Dendritic cell treated with granulocyte-macrophage colony-stimulating factor and Interleukin-4, amounts not matched to agents 40 ng/mL and 50 ng/mL, for 4 days (primary cell): ENCODE measurements at regions not wholly inside any gene's neighbourhood (a gene's known extent, or its start where the extent isn't known, plus 50 kb on each side); places are given as distances from the start of the nearest gene placed in this dataset.
"Not testable (repeated sequence)": the region's sequence is repeated elsewhere in the genome, so short reads cannot be mapped to it uniquely, and the experiment has no call there.

Experiments used
- H3K27ac Mint-ChIP-seq: one replicate; pipeline ENCODE4 v1.8.0; 2022; ENCODE audit warnings: mild to moderate bottlenecking, mixed read lengths
- H3K27me3 Mint-ChIP-seq: one replicate; pipeline ENCODE4 v1.8.0; 2022; ENCODE audit warnings: mild to moderate bottlenecking, mixed read lengths
- H3K36me3 Mint-ChIP-seq: one replicate; pipeline ENCODE4 v1.8.0; 2022; ENCODE audit warnings: low read depth, mixed read lengths
- H3K4me1 Mint-ChIP-seq: one replicate; pipeline ENCODE4 v1.8.0; 2022; ENCODE audit warnings: low read depth, mixed read lengths
- H3K4me3 Mint-ChIP-seq: one replicate; pipeline ENCODE4 v1.8.0; 2022; ENCODE audit warnings: mild to moderate bottlenecking, moderate library complexity, mixed read lengths
- H3K9me3 Mint-ChIP-seq: one replicate; pipeline ENCODE4 v1.8.0; 2022; ENCODE audit warnings: mixed read lengths
- intact Hi-C: fragments of 100-400 bp; cut with micrococcal nuclease; formaldehyde crosslinking; loops from one replicate; pipeline ENCODE4 v1.15.0; 2022

GRCh38 chr18:60191926-60192325 lies 180.6 kb downstream of the MC4R start:
- H3K4me1 Mint-ChIP-seq = no peaks in the 10 kb centered on the region
- H3K36me3 Mint-ChIP-seq = no peaks in the 10 kb centered on the region
- no peak overlapping the region for H3K4me3 Mint-ChIP-seq
- H3K27ac Mint-ChIP-seq = no peak overlapping the region
- intact Hi-C loops = no loop called here
- H3K9me3 Mint-ChIP-seq = no peaks in the 10 kb centered on the region
- no peaks in the 10 kb centered on the region for H3K27me3 Mint-ChIP-seq

- no peaks in the 10 kb centered on the region for H3K9me3 Mint-ChIP-seq
- H3K36me3 Mint-ChIP-seq = no peaks in the 10 kb centered on the region
- H3K4me3 Mint-ChIP-seq = no peak overlapping the region
- intact Hi-C loops = no loop called here
- no peak overlapping the region for H3K27ac Mint-ChIP-seq
- H3K4me1 Mint-ChIP-seq = no peaks in the 10 kb centered on the region
- no peaks in the 10 kb centered on the region for H3K27me3 Mint-ChIP-seq
These were observed 182.7 kb downstream of the MC4R start for GRCh38 chr18:60189856-60190255.

- Mint-ChIP-seq H3K27ac (no peak overlapping the region), H3K4me3 (no peak overlapping the region), H3K9me3 (no peaks in the 10 kb centered on the region), H3K4me1 (no peaks in the 10 kb centered on the region), H3K27me3 (no peaks in the 10 kb centered on the region), H3K36me3 (no peaks in the 10 kb centered on the region)
- intact Hi-C loops = no loop called here
These were observed 183.6 kb downstream of the MC4R start for GRCh38 chr18:60188958-60189357.

GRCh38 chr18:60182223-60182622 lies 190.4 kb downstream of the MC4R start:
- H3K27me3 Mint-ChIP-seq = no peaks in the 10 kb centered on the region
- no peak overlapping the region for H3K27ac Mint-ChIP-seq
- intact Hi-C loops = no loop called here
- peaks cover 7% of the 10 kb centered on the region for H3K9me3 Mint-ChIP-seq
- no peaks in the 10 kb centered on the region for H3K36me3 Mint-ChIP-seq
- no peaks in the 10 kb centered on the region for H3K4me1 Mint-ChIP-seq
- no peak overlapping the region for H3K4me3 Mint-ChIP-seq

GRCh38 chr18:60180671-60181070 lies 191.9 kb downstream of the MC4R start:
- Mint-ChIP-seq H3K9me3 (peaks cover 7% of the 10 kb centered on the region), H3K4me3 (no peak overlapping the region), H3K4me1 (no peaks in the 10 kb centered on the region), H3K27me3 (no peaks in the 10 kb centered on the region), H3K36me3 (no peaks in the 10 kb centered on the region), H3K27ac (no peak overlapping the region)
- intact Hi-C loops = no loop called here

GRCh38 chr18:60178224-60178623 lies 194.4 kb downstream of the MC4R start:
- H3K27ac Mint-ChIP-seq, H3K4me1 Mint-ChIP-seq, H3K36me3 Mint-ChIP-seq, H3K4me3 Mint-ChIP-seq, intact Hi-C loops, H3K27me3 Mint-ChIP-seq, H3K9me3 Mint-ChIP-seq: not testable (repeated sequence)

- Mint-ChIP-seq H3K9me3 (peaks cover 7% of the 10 kb centered on the region), H3K36me3 (no peaks in the 10 kb centered on the region)
- intact Hi-C loops = no loop called here
These were observed 196.3 kb downstream of the MC4R start for GRCh38 chr18:60176259-60176658.

GRCh38 chr18:60174832-60175231 lies 197.7 kb downstream of the MC4R start:
- peaks cover 7% of the 10 kb centered on the region for H3K9me3 Mint-ChIP-seq
- no peak overlapping the region for H3K27ac Mint-ChIP-seq
- no peaks in the 10 kb centered on the region for H3K27me3 Mint-ChIP-seq
- no peaks in the 10 kb centered on the region for H3K4me1 Mint-ChIP-seq
- no peak overlapping the region for H3K4me3 Mint-ChIP-seq
- intact Hi-C loops = no loop called here
- no peaks in the 10 kb centered on the region for H3K36me3 Mint-ChIP-seq

More at GRCh38 chr18:60176259-60176658, 196.3 kb downstream of the MC4R start:
- no peak overlapping the region for H3K4me3 Mint-ChIP-seq
- no peak overlapping the region for H3K27ac Mint-ChIP-seq
- no peaks in the 10 kb centered on the region for H3K4me1 Mint-ChIP-seq
- H3K27me3 Mint-ChIP-seq = no peaks in the 10 kb centered on the region

GRCh38 chr18:60172030-60172429 lies 200.5 kb downstream of the MC4R start:
- Mint-ChIP-seq H3K9me3 (no peaks in the 10 kb centered on the region), H3K36me3 (no peaks in the 10 kb centered on the region), H3K4me1 (no peaks in the 10 kb centered on the region), H3K27ac (no peak overlapping the region), H3K4me3 (no peak overlapping the region), H3K27me3 (no peaks in the 10 kb centered on the region)
- intact Hi-C loops = no loop called here

- no peaks in the 10 kb centered on the region for H3K36me3 Mint-ChIP-seq
These were observed 209.0 kb downstream of the MC4R start for GRCh38 chr18:60163622-60164021.

GRCh38 chr18:60162388-60162787 lies 210.2 kb downstream of the MC4R start:
- Mint-ChIP-seq H3K4me1 (no peaks in the 10 kb centered on the region), H3K36me3 (no peaks in the 10 kb centered on the region), H3K27ac (no peak overlapping the region), H3K9me3 (no peaks in the 10 kb centered on the region), H3K4me3 (no peak overlapping the region), H3K27me3 (no peaks in the 10 kb centered on the region)
- intact Hi-C loops = no loop called here

More at GRCh38 chr18:60163622-60164021, 209.0 kb downstream of the MC4R start:
- H3K9me3 Mint-ChIP-seq = no peaks in the 10 kb centered on the region
- H3K4me3 Mint-ChIP-seq = no peak overlapping the region
- H3K27me3 Mint-ChIP-seq = no peaks in the 10 kb centered on the region
- intact Hi-C loops = no loop called here
- no peaks in the 10 kb centered on the region for H3K4me1 Mint-ChIP-seq
- H3K27ac Mint-ChIP-seq = no peak overlapping the region

GRCh38 chr18:60157810-60158209 lies 214.8 kb downstream of the MC4R start:
- Mint-ChIP-seq H3K27me3 (no peaks in the 10 kb centered on the region), H3K9me3 (no peaks in the 10 kb centered on the region), H3K36me3 (no peaks in the 10 kb centered on the region), H3K27ac (no peak overlapping the region), H3K4me1 (no peaks in the 10 kb centered on the region), H3K4me3 (no peak overlapping the region)
- intact Hi-C loops = no loop called here

GRCh38 chr18:60153376-60153775 lies 219.2 kb downstream of the MC4R start:
- H3K27me3 Mint-ChIP-seq = no peaks in the 10 kb centered on the region
- intact Hi-C loops = no loop called here
- H3K4me1 Mint-ChIP-seq = no peaks in the 10 kb centered on the region
- no peak overlapping the region for H3K4me3 Mint-ChIP-seq
- no peaks in the 10 kb centered on the region for H3K36me3 Mint-ChIP-seq
- H3K27ac Mint-ChIP-seq = no peak overlapping the region
- no peaks in the 10 kb centered on the region for H3K9me3 Mint-ChIP-seq

GRCh38 chr18:60149316-60149715 lies 223.3 kb downstream of the MC4R start:
- no peak overlapping the region for H3K4me3 Mint-ChIP-seq
- intact Hi-C loops = no loop called here
- no peaks in the 10 kb centered on the region for H3K27me3 Mint-ChIP-seq
- H3K9me3 Mint-ChIP-seq = no peaks in the 10 kb centered on the region
- H3K4me1 Mint-ChIP-seq = no peaks in the 10 kb centered on the region
- no peak overlapping the region for H3K27ac Mint-ChIP-seq
- no peaks in the 10 kb centered on the region for H3K36me3 Mint-ChIP-seq

- H3K4me1 Mint-ChIP-seq = no peaks in the 10 kb centered on the region
- intact Hi-C loops = no loop called here
- H3K27me3 Mint-ChIP-seq = no peaks in the 10 kb centered on the region
- H3K9me3 Mint-ChIP-seq = no peaks in the 10 kb centered on the region
- no peak overlapping the region for H3K27ac Mint-ChIP-seq
- H3K36me3 Mint-ChIP-seq = no peaks in the 10 kb centered on the region
- H3K4me3 Mint-ChIP-seq = no peak overlapping the region
These were observed 225.3 kb downstream of the MC4R start for GRCh38 chr18:60147323-60147722.
